ENCODE measurements at regions not wholly inside any gene's neighbourhood (a gene's known extent, or its start where the extent isn't known, plus 50 kb on each side); places are given as distances from the start of the nearest gene placed in this dataset.

GRCh38 chr7:41326616-41327015 is 376.3 kb downstream of the INHBA start:
- H3K27me3 ChIP-seq (ENCODE audit: control insufficient read depth in 3 of 3, insufficient read depth in 3 of 3, low read length in 2 of 3): no peaks in the 10 kb centered on the region

GRCh38 chr7:41323806-41324205 is 379.1 kb downstream of the INHBA start:
- H3K27ac ChIP-seq (ENCODE audit: low read depth in 1 of 2, low read length in 1 of 2): no peak overlapping the region
- DNase-seq: no peak
- ATAC-seq (ENCODE audit: insufficient read depth, low FRiP score): no peak
- 63 to 78% methylated on average over 3 of the region's 3 CpGs for WGBS, 2 donors
- no peak overlapping the region for H3K4me3 ChIP-seq
- H3K27me3 ChIP-seq (ENCODE audit: control insufficient read depth in 3 of 3, insufficient read depth in 3 of 3, low read length in 2 of 3): no peaks in the 10 kb centered on the region
- H3K9me3 ChIP-seq (ENCODE audit: control insufficient read depth in 4 of 4, insufficient read depth in 3 of 4, low read length in 3 of 4): no peaks in the 10 kb centered on the region
- no peak overlapping the region for H3K9ac ChIP-seq (ENCODE audit: insufficient read depth in 1 of 2, low read length in 2 of 2)
- TF ChIP-seq CTCF (IDR thresholded peaks at IDR 0.05; ENCODE audit: control extremely low read depth, extremely low read depth): no peak
- no peaks in the 10 kb centered on the region for H3K4me1 ChIP-seq (ENCODE audit: control insufficient read depth in 5 of 5, insufficient read depth in 5 of 5, low read length in 5 of 5)
- no peaks in the 10 kb centered on the region for H3K36me3 ChIP-seq (ENCODE audit: control insufficient read depth in 4 of 4, insufficient read depth in 4 of 4, low read length in 4 of 4)

More at GRCh38 chr7:41326616-41327015, 376.3 kb downstream of the INHBA start:
- ATAC-seq (ENCODE audit: insufficient read depth, low FRiP score): no peak
- no peaks in the 10 kb centered on the region for H3K36me3 ChIP-seq (ENCODE audit: control insufficient read depth in 4 of 4, insufficient read depth in 4 of 4, low read length in 4 of 4)
- TF ChIP-seq CTCF (IDR thresholded peaks at IDR 0.05; ENCODE audit: control extremely low read depth, extremely low read depth): no peak
- no peak overlapping the region for H3K9ac ChIP-seq (ENCODE audit: insufficient read depth in 1 of 2, low read length in 2 of 2)
- H3K9me3 ChIP-seq (ENCODE audit: control insufficient read depth in 4 of 4, insufficient read depth in 3 of 4, low read length in 3 of 4): peaks cover 0 to 4% (median 0%) of the 10 kb centered on the region in 4 donors
- no peak overlapping the region for H3K4me3 ChIP-seq
- H3K4me1 ChIP-seq (ENCODE audit: control insufficient read depth in 5 of 5, insufficient read depth in 5 of 5, low read length in 5 of 5): no peaks in the 10 kb centered on the region
- no peak for DNase-seq
- H3K27ac ChIP-seq (ENCODE audit: low read depth in 1 of 2, low read length in 1 of 2): no peak overlapping the region
- 69 to 95% methylated on average over 1 of the region's 1 CpG for WGBS, 2 donors

- Histone ChIP-seq H3K4me3 (no peak overlapping the region), H3K9me3 (ENCODE audit: control insufficient read depth in 4 of 4, insufficient read depth in 3 of 4, low read length in 3 of 4) (peaks cover 0 to 2% (median 0%) of the 10 kb centered on the region in 4 donors), H3K27me3 (ENCODE audit: control insufficient read depth in 3 of 3, insufficient read depth in 3 of 3, low read length in 2 of 3) (no peaks in the 10 kb centered on the region), H3K9ac (ENCODE audit: insufficient read depth in 1 of 2, low read length in 2 of 2) (no peak overlapping the region), H3K36me3 (ENCODE audit: control insufficient read depth in 4 of 4, insufficient read depth in 4 of 4, low read length in 4 of 4) (no peaks in the 10 kb centered on the region), H3K27ac (ENCODE audit: low read depth in 1 of 2, low read length in 1 of 2) (no peak overlapping the region), H3K4me1 (ENCODE audit: control insufficient read depth in 5 of 5, insufficient read depth in 5 of 5, low read length in 5 of 5) (no peaks in the 10 kb centered on the region)
- no peak for TF ChIP-seq CTCF (IDR thresholded peaks at IDR 0.05; ENCODE audit: control extremely low read depth, extremely low read depth)
- 82 to 95% methylated on average over 1 of the region's 1 CpG for WGBS, 2 donors
- ATAC-seq (ENCODE audit: insufficient read depth, low FRiP score) (no peak), DNase-seq (no peak)
Measured at GRCh38 chr7:41319581-41319980, 383.3 kb downstream of the INHBA start.

- WGBS, 2 donors: 53 to 60% methylated on average over 6 of the region's 6 CpGs
- DNase-seq: no peak
- Histone ChIP-seq H3K27ac (ENCODE audit: low read depth in 1 of 2, low read length in 1 of 2) (no peak overlapping the region), H3K9ac (ENCODE audit: insufficient read depth in 1 of 2, low read length in 2 of 2) (no peak overlapping the region), H3K27me3 (ENCODE audit: control insufficient read depth in 3 of 3, insufficient read depth in 3 of 3, low read length in 2 of 3) (no peaks in the 10 kb centered on the region), H3K4me3 (no peak overlapping the region), H3K9me3 (ENCODE audit: control insufficient read depth in 4 of 4, insufficient read depth in 3 of 4, low read length in 3 of 4) (peaks cover 0 to 2% (median 0%) of the 10 kb centered on the region in 4 donors), H3K36me3 (ENCODE audit: control insufficient read depth in 4 of 4, insufficient read depth in 4 of 4, low read length in 4 of 4) (no peaks in the 10 kb centered on the region), H3K4me1 (ENCODE audit: control insufficient read depth in 5 of 5, insufficient read depth in 5 of 5, low read length in 5 of 5) (no peaks in the 10 kb centered on the region)
- no peak for ATAC-seq (ENCODE audit: insufficient read depth, low FRiP score)
- TF ChIP-seq CTCF (IDR thresholded peaks at IDR 0.05; ENCODE audit: control extremely low read depth, extremely low read depth): no peak
Measured at GRCh38 chr7:41316410-41316809, 386.5 kb downstream of the INHBA start.
